GM12865 (cell line): ENCODE measurements at regions not wholly inside any gene's neighbourhood (a gene's known extent, or its start where the extent isn't known, plus 50 kb on each side); places are given as distances from the start of the nearest gene placed in this dataset.

ENCODE experiments used
- DNase-seq: peaks from one replicate; pipeline ENCODE4 v3.0.0; 2010; ENCODE audit warnings: low read depth
- H3K4me3 ChIP-seq: 2 replicates; pipeline ENCODE4 v1.5.1; 2011; ENCODE audit warnings: mild to moderate bottlenecking, low read depth, low read length, control low read depth
- TF ChIP-seq, protein P1 (sequence below): IDR thresholded peaks from 2 replicates; pipeline ENCODE4 v1.5.1; 2011; ENCODE audit warnings: low read length, control low read depth, low read depth, inconsistent platforms; ENCODE audit not compliant: insufficient read depth; ENCODE audit errors: missing control alignments

DNA sequence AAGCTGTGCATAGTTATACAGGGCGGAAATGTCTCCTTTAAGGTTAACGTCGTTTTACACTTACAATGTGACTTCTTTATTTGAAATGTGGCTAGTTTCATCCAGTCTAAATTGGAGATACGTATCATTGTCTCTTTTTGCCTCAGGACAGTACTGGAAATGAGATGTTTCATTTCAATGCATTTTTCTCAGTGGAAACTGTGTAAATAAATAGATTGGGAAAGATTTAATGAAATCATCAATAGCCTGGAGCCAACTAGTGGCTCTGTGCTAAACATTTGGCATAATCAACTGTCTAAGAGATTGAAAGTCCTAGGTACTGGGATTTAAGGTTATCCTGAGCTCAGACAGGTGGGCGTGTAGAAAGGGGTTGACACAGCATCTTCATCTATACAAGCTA lies 691.5 kb upstream of the CCDC54 start:
- no peak for DNase-seq
- TF ChIP-seq, protein P1, sequence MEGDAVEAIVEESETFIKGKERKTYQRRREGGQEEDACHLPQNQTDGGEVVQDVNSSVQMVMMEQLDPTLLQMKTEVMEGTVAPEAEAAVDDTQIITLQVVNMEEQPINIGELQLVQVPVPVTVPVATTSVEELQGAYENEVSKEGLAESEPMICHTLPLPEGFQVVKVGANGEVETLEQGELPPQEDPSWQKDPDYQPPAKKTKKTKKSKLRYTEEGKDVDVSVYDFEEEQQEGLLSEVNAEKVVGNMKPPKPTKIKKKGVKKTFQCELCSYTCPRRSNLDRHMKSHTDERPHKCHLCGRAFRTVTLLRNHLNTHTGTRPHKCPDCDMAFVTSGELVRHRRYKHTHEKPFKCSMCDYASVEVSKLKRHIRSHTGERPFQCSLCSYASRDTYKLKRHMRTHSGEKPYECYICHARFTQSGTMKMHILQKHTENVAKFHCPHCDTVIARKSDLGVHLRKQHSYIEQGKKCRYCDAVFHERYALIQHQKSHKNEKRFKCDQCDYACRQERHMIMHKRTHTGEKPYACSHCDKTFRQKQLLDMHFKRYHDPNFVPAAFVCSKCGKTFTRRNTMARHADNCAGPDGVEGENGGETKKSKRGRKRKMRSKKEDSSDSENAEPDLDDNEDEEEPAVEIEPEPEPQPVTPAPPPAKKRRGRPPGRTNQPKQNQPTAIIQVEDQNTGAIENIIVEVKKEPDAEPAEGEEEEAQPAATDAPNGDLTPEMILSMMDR, result no peak
- H3K4me3 ChIP-seq, result no peak overlapping the region

DNA sequence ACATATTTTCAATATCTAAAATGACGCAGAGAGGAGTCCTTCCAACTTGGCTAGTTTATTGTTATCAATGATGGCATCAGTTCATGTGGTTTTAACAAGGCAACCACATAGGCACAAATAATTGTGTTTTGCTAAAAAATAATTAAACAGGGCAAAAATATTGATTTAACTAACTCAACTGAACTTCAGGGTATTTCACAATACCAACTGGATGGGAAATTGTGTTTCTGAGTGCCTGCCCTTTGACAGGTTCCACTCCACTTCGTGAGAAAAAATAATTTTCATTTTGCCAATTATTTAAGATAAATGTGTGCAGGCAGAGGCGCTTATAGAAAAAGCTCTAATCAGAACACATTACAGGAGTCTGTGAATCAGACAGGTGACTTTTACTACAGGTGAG lies 689.3 kb upstream of the CCDC54 start:
- TF ChIP-seq, protein P1, result no peak
- no peak overlapping the region for H3K4me3 ChIP-seq
- DNase-seq, result no peak

- TF ChIP-seq, protein P1, result no peak
- no peak overlapping the region for H3K4me3 ChIP-seq
- DNase-seq, result no peak
Observed at GRCh38 chr3:106688464-106688863, 688.8 kb upstream of the CCDC54 start.

- no peak for DNase-seq
Observed at GRCh38 chr3:106691476-106691875, 685.8 kb upstream of the CCDC54 start.

DNA sequence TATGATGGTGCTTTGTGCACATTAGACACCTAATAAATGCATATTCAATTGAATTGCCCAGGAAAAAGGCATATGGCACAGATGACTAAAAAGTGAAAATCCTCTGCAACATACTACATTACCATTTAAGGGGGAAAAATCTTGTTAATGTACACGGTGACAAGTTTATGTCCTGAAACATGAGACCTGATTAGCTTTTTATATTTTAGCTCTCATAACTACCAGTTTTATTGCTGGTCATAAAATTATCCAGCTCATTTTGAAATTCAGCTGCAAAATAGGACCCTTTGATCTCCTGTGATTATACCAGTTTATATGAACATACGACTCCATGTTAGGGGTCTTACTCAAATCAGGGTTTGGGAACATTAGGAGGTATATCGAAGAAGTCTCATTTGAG lies 684.6 kb upstream of the CCDC54 start:
- TF ChIP-seq, protein P1, result no peak
- no peak for DNase-seq
- H3K4me3 ChIP-seq, result no peak overlapping the region

More at GRCh38 chr3:106691476-106691875, 685.8 kb upstream of the CCDC54 start:
- TF ChIP-seq, protein P1, result no peak
- H3K4me3 ChIP-seq, result no peak overlapping the region

- no peak overlapping the region for H3K4me3 ChIP-seq
- TF ChIP-seq, protein P1, result no peak
- DNase-seq, result no peak
Observed at GRCh38 chr3:106699122-106699521, 678.1 kb upstream of the CCDC54 start.

DNA sequence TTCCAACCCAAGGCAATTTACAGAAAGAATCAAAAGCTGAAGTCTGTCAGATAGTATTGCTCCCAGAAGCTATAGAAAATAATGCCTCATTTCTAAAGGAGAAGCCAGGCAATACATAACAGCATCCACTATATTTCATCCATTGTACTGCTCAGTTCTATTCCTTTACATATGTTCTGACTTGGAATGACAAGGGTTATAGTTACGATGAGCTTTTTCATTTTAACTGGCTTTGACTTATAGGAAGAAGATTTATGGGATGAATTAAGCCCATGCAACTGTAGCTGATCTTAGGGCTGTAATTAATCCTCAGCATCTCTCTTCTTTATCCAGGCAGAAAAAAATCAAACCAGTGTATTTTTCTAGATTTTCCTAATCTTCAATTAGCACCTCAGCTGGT lies 676.3 kb upstream of the CCDC54 start:
- no peak for DNase-seq
- no peak overlapping the region for H3K4me3 ChIP-seq
- TF ChIP-seq, protein P1, result no peak
